ENCODE measurements at regions not wholly inside any gene's neighbourhood (a gene's known extent, or its start where the extent isn't known, plus 50 kb on each side); places are given as distances from the start of the nearest gene placed in this dataset.
"Not testable (repeated sequence)": the region's sequence is repeated elsewhere in the genome, so short reads cannot be mapped to it uniquely, and the experiment has no call there.

DNA sequence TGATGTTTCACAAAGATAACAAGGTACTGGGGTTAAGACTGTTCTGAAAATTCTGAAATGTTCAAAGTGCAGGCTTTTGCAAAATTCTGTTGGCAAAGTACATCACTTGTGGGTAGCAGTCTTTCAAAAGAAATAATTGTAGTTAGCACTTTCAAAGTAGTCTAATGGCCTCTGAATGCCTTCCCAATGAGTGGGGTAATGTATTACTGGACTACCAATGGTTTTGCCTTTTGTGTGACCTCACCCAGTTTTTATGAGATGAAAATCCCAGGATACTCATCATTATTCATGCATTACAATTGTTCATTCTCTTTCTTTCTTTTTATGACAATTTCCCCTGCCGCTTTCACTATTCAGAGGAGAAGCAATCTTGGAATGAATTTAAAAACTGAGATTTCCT is 686.1 kb downstream of the GLUD2 start:
- DNase-seq = no peak

DNA sequence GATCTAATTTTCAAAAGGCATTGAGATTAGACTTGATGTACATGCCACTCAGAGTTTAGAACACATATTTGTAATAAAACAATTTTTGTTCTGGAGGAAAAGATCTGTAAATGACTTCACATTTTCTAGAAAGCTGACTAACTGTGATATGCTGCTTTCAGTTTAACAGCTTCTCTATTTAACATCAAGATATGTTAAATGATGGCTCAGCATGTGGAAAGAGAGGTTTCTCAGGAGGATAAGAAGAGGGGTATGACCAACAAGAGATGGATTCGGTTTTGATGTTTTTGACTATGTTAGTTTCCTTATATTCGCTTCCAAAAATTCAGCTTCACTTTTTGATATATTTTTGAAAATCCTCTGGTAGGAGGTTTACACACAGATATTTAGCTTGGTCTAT is 698.7 kb downstream of the GLUD2 start:
- DNase-seq = no peak

DNA sequence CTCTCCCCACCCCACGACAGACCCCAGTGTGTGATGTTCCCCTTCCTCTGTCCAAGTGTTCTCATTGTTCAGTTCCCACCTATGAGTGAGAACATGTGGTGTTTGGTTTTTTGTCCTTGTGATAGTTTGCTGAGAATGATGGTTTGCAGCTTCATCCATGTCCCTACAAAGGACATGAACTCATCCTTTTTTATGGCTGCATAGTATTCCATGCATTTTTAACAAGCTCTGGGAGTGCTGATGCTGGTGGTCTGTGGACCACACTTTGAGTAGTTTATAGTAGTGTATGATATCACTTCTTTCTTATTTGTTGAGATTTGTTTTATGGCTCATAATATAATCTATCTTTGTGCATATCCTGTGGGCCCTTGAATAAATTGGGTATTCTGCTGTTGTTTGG is 706.2 kb downstream of the GLUD2 start:
- DNase-seq = not testable (repeated sequence)

DNA sequence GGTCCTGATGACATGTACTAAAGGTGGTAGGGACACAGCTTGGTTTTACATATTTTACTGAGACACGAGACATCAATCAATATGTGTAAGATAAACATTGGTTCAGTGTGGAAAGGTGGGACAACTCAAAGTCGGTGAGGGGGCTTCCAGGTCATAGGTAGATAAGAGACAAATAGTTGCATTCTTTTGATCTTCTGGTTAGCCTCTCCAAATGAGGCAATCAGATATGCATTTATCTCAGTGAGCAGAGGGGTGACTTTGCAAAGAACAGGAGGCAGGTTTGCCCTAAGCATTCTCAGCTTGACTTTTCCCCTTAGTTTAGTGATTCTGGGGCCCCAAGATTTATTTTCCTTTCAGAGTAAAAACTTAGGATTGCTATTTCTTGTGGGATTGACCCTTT is 706.9 kb downstream of the GLUD2 start:
- DNase-seq = no peak

DNA sequence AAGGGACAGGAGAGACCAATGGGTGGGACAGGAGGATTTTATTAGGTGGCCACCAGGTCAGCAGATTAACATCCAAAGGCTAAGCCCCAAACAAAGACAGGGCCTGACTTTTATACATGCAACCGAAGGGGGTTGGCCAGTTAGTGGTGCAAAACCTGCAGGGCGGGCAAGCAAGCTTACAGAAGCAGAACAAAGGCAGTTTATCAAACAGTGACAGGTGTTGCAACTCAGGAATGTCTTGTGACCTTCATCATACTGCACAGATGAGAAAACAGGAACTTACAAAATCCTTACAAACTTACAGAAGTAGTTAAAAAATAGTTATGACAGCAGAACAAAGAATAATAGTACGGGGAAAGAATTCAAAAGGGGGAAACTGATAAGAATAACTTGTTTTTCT is 708.1 kb downstream of the GLUD2 start:
- no peak for DNase-seq

DNA sequence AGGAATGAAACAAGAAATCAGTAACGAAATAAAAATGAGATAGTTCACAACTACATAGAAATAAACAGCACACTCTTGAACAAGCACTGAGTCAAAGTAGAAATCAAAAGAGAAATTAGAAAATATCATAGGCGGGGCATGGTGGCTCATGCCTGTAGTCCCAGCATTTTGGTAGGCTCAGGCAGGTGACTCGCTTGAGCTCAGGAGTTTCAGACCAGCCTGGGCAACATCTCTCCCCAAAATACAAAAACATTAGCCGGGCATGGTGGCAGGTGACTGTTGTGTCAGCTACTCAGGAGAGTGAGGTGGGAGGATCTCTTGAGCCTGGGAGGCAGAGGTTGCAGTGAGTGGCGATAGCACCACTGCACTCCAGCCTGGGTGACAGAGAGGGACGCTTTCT is 714.4 kb downstream of the GLUD2 start:
- DNase-seq = no peak

DNA sequence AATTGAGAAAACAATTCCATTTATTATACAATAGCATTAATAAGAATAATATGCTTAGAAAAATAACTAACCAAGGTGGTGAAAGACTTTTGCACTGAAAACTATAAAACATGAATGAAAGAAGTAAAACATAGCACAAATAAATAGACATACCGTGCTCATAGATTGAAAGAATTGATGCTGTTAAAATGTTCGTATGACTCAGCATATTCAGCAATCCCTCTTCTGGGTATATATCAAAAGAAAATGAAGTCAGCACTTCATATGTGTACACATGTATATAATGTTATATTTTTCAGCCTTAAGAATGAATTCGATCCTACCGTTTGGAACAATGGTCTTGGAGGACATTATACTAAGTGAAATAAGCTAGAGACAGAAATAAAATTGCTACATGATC is 716.3 kb downstream of the GLUD2 start:
- DNase-seq = no peak

DNA sequence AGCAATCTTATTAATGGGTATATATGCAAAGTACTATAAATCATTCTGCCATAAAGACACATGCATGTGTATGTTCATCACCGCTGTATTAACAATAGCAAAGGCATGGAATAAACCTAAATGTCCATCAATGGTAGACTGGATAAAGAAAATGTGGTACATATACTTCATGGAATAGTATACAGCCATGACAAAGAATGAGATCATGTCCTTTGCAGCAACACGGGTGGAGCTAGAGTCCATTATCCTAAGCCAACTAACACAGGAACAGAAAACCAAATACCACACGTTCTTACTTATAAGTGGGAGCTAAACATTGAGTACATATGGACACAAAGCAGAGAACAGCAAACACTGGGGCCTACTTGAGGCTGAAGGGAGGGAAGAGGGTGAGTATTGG is 720.8 kb downstream of the GLUD2 start:
- DNase-seq = not testable (repeated sequence)

DNA sequence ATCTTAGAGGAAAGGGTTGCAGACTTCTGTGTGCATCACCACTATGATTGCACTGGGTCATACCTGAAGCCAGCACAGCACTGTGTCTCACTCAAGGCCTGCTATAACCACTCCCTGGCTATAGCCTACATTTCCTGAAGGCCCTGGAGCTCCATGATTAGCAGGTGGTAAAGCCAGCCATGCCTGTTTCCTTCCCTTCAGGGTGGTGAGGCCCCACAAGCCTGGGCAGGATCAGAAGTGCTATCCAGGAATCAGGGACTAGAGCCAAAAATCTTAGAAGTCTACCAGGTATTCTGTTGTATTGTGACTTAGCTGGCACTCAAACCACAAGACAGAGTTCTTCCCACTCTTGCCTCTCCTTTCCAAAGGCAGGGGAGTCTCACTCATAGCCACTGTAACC is 734.6 kb downstream of the GLUD2 start:
- no peak for DNase-seq

DNA sequence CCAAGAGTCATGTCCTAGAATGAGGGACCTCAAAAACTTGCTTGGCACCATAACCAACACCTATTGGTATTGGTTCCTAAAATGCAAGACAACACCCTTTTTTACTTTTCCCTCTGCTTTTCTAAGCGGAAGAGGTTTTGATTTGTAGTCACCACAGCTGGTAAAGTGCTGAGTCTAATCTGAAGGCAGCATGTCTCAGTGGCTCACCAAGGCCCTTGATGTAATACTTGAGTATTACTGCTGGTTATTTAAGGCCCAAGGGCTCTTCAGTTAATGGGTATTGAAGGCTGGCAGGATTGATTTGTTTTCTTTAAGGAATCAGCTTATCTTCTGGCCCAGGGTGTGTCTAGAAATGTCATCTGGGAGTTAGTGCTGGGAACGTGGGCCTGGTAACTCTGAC is 735.1 kb downstream of the GLUD2 start:
- DNase-seq = no peak

DNA sequence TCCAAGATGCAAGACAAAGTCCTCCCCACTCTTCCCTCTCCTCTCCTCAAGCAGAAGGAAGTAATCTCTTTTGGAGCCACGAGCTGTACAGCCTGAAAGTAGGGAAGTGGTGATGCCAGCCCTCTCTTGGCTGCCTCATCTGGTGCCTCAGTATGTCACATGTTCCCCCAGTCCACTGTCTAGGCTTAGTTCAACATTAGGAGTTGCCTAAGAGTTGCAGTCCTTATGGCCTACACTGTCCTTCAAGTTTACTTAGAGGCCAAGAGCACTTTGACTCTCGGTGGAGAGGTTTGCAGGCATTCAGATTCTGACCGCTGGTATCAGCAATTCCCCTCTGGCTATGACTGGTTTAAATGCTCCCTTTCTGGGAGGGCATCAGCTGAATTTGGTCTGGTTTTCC is 735.6 kb downstream of the GLUD2 start:
- no peak for DNase-seq

DNA sequence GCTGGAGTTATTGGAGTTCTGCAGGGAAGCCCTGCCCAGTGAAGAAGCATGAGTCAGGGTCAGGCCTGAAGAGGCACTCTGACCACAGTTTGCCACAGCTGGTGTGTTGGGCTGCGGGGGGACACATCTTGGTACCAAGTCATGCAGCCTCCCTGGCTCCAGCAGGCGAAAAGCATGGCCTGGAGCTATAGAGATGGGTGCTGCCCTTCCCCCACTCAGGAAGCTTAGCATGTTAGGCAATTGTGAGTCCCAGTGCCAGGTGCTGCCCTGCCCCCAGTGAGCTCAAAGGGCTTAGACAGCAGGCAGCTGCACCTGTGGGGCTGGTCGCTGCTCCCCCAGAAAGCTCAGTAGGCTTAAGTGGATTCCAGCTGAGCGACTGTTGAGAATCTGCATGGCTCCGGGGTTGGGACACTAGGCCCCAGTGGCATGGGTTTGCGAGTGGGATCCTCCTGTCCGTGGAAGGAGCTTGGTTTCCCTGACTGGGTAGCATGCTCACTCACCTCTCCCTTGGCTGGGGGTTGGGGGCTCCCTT is 755.5 kb downstream of the GLUD2 start:
- no peak for DNase-seq

DNA sequence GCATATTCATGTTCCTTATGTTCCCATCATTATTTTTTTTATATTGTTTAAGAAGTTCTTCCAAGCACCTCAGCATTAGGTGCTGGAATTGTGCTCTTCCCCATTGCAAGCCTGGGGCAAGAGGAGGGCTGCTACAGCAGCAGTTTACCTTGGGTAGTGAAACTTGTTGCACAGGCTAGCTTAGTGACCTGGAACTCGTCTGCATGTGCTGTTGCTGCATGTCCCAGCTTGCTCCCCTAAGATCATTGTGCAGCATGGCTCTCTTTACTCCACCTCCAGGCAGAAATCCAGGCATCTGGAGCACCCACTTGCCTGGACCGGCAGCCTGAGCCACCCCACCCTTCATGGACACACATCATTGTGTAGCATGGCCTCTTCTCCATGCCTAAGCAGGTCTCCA is 776.0 kb downstream of the GLUD2 start:
- DNase-seq = no peak

DNA sequence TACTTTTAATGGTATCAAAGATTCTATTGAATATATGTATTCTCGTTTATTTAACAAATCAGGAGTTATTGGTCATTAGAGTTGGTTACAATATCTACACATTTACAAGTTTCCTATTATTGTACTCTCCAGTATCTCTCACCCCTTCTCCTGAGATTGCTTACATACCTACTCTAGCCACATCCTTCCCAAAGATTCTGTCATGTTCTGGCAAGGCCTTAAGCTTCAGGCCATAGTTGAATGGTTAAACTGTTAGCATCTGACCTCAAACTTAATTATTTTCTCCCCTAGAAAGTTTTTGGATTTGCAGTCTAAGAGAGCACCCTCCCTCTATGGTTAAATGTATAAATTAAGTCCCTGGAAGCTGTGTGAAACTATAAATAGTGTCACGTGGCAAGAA is 784.2 kb downstream of the GLUD2 start:
- DNase-seq = no peak

DNA sequence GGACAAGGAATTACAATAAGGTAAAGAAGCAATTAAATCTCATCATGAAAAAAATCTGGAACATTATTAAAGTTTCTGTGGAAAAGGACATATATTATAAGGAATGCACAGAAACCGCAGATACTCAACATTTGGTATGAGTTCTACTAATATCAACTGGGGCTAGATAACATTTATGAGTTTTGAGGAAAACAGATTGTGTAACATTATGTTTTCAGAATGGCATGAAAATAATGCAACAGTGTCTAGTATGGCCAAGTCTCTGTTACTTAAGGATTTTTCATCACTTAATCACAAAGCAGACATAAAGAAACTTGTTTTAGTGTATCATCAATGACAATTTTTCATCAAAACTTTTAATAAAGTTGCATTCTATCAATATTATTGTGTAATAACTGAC is 785.0 kb downstream of the GLUD2 start:
- no peak for DNase-seq

DNA sequence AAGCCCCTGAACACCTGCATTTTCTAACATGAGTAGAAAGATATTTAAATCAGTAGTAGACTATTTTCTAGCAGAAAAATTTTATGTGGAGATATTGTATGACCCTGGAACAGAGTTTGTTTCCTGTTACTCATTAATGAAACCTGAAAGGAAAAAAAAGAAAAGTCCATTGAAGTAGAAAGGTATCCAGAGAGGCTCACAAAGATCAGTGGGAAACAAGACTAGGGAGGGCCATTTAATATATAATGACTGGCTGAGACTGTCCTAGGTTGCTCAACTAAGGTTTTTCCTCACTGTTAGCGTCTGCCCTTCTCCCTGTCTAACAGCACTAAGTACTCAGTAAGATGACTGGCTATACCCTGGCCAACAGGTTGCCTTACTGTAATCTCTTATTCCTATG is 788.6 kb downstream of the GLUD2 start:
- DNase-seq = no peak

DNA sequence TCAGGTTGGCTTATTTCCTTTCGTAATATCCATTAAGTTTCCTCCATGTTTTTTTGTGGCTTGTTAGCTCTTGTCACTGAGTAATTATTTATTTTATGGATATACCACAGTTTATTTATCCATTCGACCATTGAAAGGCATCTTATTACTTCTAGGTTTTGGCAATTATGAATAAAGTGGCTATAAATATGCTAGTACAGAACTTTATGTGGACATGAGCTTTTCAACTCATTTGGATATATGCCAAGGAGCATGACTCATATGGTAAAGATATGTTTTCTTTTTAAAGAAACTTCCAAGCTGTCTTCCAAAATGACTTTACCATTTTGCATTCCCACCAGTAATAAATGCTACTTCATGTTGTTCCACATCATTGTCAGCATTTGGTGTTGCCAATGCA is 803.6 kb downstream of the GLUD2 start:
- no peak for DNase-seq

DNA sequence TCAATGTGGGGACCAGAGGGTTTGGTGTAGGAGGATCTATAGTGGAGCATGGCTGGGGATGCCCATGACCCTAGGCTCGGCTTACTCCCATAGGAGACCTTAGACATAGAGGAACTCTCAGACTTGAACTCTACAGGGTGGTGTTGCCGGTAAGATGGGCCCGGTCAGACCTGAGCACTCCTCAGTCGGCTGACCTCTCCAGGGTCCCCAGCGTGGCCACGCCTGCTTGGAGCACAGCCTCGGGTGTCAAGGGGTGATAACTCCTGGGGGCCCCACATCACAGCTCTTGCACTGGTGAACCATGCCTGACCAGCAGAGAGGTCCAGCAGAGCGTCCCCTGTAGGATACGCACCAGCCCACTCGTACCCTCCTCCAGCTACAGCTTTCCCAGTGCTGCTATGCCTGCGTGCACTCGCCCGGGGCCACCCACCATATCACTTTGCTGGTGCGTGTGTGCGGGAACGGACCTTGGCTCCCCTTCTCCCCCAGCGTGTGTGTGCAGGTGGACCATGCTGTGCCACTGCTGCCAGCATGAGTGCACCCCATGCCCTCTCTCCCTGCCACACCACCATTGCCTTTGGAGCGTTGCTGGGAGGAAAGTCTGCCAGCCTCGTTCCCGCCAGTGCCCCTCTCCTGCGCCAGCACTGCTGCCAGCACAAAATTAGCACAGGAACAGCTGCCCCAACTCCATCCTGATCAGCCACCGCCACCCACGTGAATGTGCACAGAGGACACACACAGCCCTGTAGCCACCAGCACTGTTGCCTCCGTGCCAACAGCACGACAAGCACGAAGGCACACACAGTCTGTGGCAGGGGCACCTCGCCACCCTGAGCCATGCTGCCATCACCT is 806.6 kb downstream of the GLUD2 start:
- no peak for DNase-seq

DNA sequence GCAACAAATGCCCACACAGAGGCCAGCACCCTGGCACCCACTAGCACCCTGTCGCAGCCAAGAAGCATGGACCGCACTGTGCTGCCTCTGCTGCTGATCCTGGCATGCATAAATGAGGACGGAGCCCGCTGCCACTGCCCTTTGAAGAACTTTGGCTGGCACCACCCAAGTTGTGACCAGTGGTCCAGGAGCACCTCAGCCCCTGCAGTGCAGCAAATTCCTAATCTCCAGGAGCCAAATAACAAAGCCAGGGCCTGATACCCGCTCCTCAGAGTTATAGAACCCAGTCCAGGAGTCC is 807.2 kb downstream of the GLUD2 start:
- no peak for DNase-seq

DNA sequence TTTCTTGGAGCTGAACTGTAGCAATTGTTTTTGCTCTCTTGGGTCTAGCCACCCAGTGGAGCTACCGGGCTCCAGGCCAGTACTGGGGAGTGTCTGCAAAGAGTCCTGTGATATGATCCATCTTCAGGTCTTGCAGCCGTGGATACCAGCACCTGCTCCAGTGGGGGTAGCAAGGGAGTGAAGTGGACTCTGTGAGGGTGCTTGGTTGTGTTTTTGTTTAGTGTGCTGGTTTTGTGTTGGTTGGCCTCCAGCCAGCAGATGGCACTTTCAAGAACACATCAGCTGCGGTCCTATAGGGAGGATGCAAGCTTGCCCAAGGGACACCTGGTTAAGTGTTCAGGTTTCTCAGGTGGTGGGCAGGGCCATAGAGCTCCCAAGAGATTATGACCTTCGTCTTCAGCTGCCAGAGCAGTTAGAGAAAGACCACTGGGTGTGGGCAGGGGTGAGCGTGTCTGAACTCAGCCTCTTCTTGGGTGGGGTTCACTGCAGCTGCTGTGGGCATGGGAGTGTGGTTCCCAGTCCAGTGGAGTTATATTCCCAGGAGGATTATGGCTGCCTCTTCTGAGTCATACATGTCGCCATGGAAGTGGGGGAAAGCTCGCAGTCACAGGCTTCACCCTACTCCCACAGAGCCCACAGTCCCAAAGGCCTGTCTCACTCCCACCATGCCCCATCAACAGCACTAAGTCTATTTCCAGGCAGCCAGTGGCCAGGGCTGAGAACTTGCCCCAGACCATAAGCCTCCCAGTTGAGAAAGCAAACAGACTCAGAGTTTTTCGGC is 811.6 kb downstream of the GLUD2 start:
- DNase-seq = no peak

DNA sequence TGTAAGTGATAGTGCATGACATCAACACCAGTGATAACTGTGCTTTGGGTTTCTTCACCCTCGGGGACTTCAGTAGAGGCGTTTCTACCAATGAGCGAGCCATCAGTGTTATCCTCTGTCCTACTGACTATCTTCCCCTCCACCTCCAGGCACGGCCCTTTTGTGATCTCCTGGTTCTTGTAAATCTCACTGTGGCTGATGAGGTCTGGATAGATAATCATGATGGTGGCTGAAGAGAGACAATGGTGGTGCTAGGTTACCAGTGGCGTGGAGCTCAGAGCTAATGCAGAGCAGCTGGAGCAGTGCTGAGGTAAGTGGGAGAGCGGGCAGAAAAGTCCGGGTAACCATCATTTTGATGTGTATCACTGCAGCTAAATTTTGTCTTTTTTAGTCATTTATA is 816.6 kb downstream of the GLUD2 start:
- no peak for DNase-seq

DNA sequence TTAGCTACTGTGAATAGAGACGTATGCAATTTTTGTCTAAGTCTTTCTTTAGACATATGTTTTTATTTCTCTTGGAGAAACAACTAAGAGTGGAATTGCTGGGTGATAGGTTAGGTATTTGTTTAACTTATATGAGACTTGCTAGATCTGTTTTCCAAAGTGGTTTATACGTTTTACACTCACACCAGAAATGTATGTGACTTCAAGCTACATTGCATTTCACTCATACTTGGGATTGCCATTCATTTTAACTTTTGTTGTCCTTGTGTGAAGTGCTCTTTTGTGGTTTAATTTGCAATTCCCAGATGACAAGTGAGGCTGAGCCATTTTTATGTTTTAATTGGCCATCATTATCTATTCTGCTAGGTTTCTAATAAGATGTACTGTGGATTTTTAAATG is 817.2 kb downstream of the GLUD2 start:
- no peak for DNase-seq

DNA sequence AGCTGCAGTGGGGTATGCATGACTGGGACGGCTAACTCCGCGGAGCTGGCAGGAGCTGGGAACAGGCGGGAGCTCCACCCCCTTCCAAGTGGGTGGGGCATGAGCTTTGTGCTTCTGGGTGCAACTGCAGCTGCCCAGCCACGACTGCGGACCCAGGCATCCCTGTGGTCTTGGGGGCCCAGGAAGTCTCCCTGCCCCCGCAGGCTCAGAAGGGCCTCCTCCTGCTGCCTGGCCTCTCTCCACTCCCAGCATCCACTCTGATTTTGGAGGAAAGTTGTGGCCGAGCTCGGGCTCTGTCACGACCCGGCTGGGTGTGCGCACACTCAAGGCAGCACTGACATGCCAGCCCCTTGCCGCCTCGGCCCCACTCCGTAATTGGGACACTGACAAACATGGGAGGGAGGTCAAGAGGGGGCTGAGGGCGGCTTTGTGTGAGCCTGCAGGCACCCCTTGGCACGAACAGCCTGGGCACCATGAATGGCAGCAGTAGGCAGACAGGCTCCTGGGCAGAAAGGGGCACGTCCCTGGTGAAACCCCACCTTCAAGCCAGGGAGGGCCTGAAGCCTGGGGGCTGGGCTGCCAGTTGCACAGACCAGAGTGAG is 822.6 kb downstream of the GLUD2 start:
- DNase-seq = no peak

DNA sequence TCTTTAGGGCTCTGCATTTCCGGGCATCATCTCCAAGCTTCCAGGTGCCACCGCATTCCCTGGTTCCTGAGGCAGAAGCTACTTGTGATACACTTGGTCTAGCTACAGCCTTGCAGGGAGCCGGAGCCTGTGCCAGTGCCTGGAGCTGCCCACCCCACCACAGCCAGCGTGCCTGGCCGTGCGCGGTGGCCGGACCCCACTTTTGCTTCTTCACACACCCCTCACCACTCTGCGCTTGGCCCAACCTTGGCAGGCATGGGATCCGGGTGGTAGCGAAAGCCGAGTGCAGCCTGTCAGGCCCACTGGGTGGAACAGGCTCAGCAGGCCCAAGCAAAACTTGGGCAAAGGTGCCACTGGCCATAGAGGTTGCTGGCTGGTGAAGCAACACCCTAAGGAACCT is 823.7 kb downstream of the GLUD2 start:
- DNase-seq = no peak
